HUES48 (cell line): ENCODE measurements at regions not wholly inside any gene's neighbourhood (a gene's known extent, or its start where the extent isn't known, plus 50 kb on each side); places are given as distances from the start of the nearest gene placed in this dataset.

Source experiments
- H3K27ac ChIP-seq: one replicate; pipeline ENCODE4 v1.7.0; 2013; ENCODE audit warnings: low read depth, low read length, inconsistent platforms
- H3K27me3 ChIP-seq: 2 replicates; pipeline ENCODE4 v1.6.1; 2013; ENCODE audit warnings: mild to moderate bottlenecking, low read length; ENCODE audit not compliant: control insufficient read depth, insufficient read depth
- H3K36me3 ChIP-seq: 2 replicates; pipeline ENCODE4 v1.6.1; 2013; ENCODE audit warnings: low read length; ENCODE audit not compliant: control insufficient read depth, insufficient read depth
- H3K4me1 ChIP-seq: 2 replicates; pipeline ENCODE4 v1.6.1; 2013; ENCODE audit warnings: mild to moderate bottlenecking, low read length; ENCODE audit not compliant: control insufficient read depth, insufficient read depth
- H3K4me3 ChIP-seq: 2 replicates; pipeline ENCODE4 v1.5.1; 2013; ENCODE audit warnings: mild to moderate bottlenecking, low read depth, low read length
- H3K9ac ChIP-seq: 2 replicates; pipeline ENCODE4 v1.6.1; 2013; ENCODE audit warnings: mild to moderate bottlenecking, low read depth, low read length, moderate library complexity
- H3K9me3 ChIP-seq: 2 replicates; pipeline ENCODE4 v1.6.1; 2013; ENCODE audit warnings: low read length; ENCODE audit not compliant: control insufficient read depth, insufficient read depth

DNA sequence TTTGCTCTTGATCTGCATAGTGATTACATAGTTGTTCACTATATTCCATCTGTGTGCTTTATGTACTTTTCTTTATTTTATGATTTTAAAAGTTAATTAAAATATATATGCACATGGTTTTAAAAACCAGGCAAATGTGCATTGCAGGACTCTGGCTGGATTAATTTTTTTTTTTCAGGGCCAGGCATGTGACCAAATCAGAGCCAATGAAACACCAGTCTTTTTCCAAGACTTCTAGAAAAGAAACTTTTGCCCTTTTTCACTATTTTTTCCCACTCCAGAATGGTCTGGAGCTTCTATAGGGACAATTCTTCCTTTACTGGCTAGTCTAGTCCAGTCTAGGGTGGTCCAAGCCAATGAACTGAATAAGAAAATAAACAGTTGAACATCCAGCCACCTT lies 198.1 kb upstream of the FBXO11 start:
- peaks cover 18% of the 10 kb centered on the region for H3K4me1 ChIP-seq
- no peak overlapping the region for H3K27ac ChIP-seq
- no peaks in the 10 kb centered on the region for H3K27me3 ChIP-seq
- H3K36me3 ChIP-seq, result no peaks in the 10 kb centered on the region
- H3K9ac ChIP-seq, result no peak overlapping the region
- no peaks in the 10 kb centered on the region for H3K9me3 ChIP-seq
- no peak overlapping the region for H3K4me3 ChIP-seq

DNA sequence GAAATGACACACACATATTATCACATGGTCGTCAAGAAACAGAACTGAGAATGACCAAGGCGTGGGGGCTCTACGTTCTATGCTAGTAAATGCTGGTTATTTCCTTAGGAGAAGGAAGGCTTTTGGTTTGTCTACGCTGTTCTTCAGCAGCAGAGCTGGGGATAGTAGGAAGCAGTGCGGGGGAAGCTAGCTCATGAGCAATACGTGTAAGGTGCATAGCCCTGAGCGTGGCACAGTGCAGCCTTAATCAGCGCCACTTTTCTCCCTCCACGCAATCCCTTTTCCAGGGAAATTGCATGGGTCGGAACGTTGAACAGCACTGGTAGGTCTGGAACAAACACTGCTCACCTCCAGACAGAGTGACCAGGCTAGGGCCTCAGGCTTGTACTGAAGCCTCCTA lies 199.6 kb upstream of the FBXO11 start:
- peaks cover 18% of the 10 kb centered on the region for H3K4me1 ChIP-seq
- no peaks in the 10 kb centered on the region for H3K36me3 ChIP-seq
- H3K9ac ChIP-seq, result no peak overlapping the region
- H3K4me3 ChIP-seq, result no peak overlapping the region
- no peaks in the 10 kb centered on the region for H3K27me3 ChIP-seq
- no peak overlapping the region for H3K27ac ChIP-seq
- no peaks in the 10 kb centered on the region for H3K9me3 ChIP-seq

DNA sequence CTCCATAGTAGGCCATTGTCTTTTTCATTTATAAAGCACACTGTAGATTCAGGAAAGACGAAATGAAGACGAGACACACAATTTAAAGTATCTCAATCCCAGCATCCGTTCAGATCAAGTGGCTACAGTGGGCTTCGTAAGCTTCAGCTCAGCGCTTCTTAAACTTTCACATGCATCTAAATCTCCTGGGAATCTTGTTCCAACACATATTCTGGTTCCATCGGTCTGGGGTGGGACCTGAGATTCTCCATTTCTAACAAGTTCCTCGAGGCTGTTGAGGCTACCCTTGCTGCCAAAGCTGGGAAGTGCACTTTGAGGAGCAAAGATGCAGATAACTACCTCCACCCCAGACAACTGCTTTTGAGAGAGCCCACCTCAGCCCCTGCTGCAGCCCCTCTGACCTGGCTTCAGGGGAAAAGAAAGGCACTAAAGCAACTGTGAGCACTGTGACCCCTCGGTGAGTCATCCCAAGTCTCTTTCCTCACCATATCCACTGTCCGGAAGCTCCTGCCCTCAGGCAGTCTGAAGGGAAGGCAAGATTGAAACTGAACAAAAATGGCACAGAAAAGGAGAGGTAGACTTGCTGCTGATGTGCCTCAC lies 201.1 kb upstream of the FBXO11 start:
- H3K4me1 ChIP-seq, result peaks cover 22% of the 10 kb centered on the region
- H3K9ac ChIP-seq, result peak overlapping the region; percentile 7; the same call in 1 of the 2 replicates
- H3K36me3 ChIP-seq, result no peaks in the 10 kb centered on the region
- H3K27ac ChIP-seq, result no peak overlapping the region
- H3K27me3 ChIP-seq, result no peaks in the 10 kb centered on the region
- no peaks in the 10 kb centered on the region for H3K9me3 ChIP-seq
- no peak overlapping the region for H3K4me3 ChIP-seq

DNA sequence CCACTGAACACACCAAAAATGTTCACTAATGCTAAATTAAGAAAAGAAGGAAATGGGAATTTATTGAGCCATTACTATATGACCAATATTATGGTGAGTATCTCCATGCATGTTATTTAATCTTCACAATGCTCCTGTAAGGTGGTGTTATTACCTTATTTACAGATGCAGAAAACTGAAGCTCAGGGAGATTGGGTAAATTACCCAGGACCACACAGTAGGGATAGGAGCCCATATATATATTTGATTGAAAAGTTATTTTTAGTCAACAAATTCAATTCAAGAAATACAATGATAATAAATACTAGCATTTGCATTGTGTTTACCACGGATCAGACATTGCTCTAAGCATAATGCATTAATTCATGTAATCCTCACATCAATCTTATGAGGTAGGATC lies 202.2 kb upstream of the FBXO11 start:
- no peaks in the 10 kb centered on the region for H3K27me3 ChIP-seq
- H3K9me3 ChIP-seq, result no peaks in the 10 kb centered on the region
- no peak overlapping the region for H3K9ac ChIP-seq
- no peaks in the 10 kb centered on the region for H3K36me3 ChIP-seq
- H3K4me3 ChIP-seq, result no peak overlapping the region
- H3K4me1 ChIP-seq, result peaks cover 22% of the 10 kb centered on the region
- no peak overlapping the region for H3K27ac ChIP-seq

GRCh38 chr2:48109491-48110204 lies 203.3 kb upstream of the FBXO11 start:
- no peak overlapping the region for H3K9ac ChIP-seq

DNA sequence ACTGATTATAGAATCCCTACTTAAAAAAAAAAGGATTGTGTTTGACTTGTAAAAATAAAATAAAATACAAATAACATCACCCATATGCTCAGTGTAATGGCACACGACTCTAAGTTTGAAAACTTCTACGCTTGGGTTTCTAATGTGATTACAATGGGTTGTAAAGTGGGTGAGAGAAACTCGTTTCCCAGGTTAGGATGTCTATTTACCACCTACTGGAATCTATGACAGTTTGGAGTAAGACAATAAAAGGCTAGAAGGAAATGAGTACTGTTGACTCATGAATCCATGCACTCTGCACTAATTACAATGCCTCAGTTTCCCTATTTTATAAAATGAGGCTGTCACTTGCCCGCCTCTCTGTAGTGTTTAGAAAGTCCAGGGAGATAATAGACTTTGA lies 204.0 kb upstream of the FOXN2 start:
- Histone ChIP-seq H3K9ac (no peak overlapping the region), H3K4me3 (no peak overlapping the region), H3K4me1 (peaks cover 22% of the 10 kb centered on the region), H3K27me3 (no peaks in the 10 kb centered on the region), H3K36me3 (no peaks in the 10 kb centered on the region), H3K9me3 (no peaks in the 10 kb centered on the region), H3K27ac (no peak overlapping the region)

More at GRCh38 chr2:48109491-48110204, 203.3 kb upstream of the FBXO11 start:
- H3K9me3 ChIP-seq, result no peaks in the 10 kb centered on the region
- H3K27ac ChIP-seq, result no peak overlapping the region
- no peaks in the 10 kb centered on the region for H3K27me3 ChIP-seq
- no peaks in the 10 kb centered on the region for H3K36me3 ChIP-seq
- H3K4me3 ChIP-seq, result no peak overlapping the region
- peaks cover 22% of the 10 kb centered on the region for H3K4me1 ChIP-seq

DNA sequence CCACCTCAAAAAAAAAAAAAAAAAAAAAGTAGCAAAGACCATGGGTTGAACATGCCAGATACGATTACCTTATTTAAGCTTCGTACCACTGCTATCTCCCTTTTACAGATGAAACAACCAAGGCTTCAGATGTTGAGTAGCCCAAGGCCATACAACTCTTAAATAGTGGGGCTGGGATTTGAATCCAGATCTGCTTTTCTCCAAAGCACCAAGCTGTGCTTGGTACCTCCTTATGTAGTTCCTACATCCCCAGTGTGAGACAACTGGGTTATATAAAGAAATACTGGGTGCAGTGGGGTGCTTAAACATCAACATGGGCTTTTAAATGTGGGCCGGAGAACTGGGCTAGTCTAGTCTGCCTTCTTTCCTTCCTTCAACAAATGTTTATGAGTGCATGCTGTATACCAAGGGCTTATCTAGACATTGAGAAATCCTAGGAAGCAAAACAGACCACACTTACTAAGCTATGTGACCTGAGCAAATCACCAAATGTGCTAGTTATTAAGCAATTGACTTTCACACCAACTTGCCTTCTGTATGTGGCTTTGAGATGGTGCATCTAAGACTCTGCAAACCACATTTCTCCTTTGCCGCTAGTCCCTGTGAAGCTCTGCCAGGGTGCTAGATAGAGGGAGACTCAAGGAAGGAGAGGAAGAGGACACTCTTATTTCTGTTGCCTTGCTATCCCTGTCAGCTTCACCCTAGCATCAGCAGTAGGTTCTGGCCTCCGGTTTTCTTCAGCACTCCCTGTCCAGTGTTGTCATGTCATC lies 201.4 kb upstream of the FOXN2 start:
- H3K9ac ChIP-seq, result no peak overlapping the region
- H3K27ac ChIP-seq, result no peak overlapping the region
- no peaks in the 10 kb centered on the region for H3K27me3 ChIP-seq
- no peaks in the 10 kb centered on the region for H3K9me3 ChIP-seq
- H3K4me3 ChIP-seq, result no peak overlapping the region
- H3K4me1 ChIP-seq, result peaks cover 4% of the 10 kb centered on the region
- no peaks in the 10 kb centered on the region for H3K36me3 ChIP-seq

DNA sequence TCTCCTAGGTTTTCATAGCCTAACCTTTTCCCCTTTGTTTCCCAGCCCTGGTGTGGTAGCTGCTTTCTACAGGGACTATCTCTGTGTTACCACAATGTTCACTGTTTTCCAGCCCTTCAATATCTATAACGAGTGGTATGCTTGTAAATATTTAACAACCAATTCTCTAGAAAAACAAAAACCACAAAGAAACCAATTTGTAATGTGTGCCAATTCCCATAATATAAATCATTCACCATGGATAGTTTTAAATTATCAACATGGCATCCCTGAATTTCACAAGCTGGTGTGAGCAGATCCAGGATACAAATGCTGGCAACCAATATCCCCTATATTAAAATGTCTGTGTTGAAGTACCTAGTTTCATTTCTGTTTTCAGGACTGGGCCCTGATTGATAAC lies 200.7 kb upstream of the FOXN2 start:
- Histone ChIP-seq H3K36me3 (no peaks in the 10 kb centered on the region), H3K27me3 (no peaks in the 10 kb centered on the region), H3K9me3 (no peaks in the 10 kb centered on the region), H3K9ac (no peak overlapping the region), H3K4me3 (no peak overlapping the region), H3K4me1 (peaks cover 4% of the 10 kb centered on the region), H3K27ac (no peak overlapping the region)

- Histone ChIP-seq H3K36me3 (no peaks in the 10 kb centered on the region), H3K4me3 (no peak overlapping the region), H3K9me3 (no peaks in the 10 kb centered on the region), H3K4me1 (peaks cover 4% of the 10 kb centered on the region), H3K27ac (no peak overlapping the region), H3K27me3 (no peaks in the 10 kb centered on the region), H3K9ac (no peak overlapping the region)
These were observed 200.2 kb upstream of the FOXN2 start for GRCh38 chr2:48114256-48114655.

DNA sequence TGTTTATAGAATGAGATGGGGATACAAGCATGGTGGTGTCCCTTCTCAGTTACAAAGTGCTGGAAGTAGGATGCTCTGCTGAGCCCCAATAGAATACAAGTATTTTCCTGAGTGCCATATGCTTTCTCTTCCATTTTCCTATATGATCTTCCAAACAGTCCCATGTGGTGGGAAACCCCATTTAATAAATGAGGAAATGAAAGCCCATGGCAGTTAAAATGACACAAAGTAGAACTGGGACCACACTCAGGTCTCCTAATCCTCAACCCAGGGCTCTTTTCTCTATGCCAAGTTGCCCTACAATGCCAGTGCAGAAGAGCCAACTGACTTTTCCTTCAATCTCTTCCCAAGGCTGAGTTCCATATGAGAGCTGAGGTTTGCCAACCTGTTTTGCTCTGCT lies 198.0 kb upstream of the FOXN2 start:
- no peaks in the 10 kb centered on the region for H3K36me3 ChIP-seq
- no peaks in the 10 kb centered on the region for H3K27me3 ChIP-seq
- H3K27ac ChIP-seq, result no peak overlapping the region
- no peaks in the 10 kb centered on the region for H3K9me3 ChIP-seq
- H3K4me3 ChIP-seq, result no peak overlapping the region
- peaks cover 4% of the 10 kb centered on the region for H3K4me1 ChIP-seq
- H3K9ac ChIP-seq, result no peak overlapping the region

GRCh38 chr2:48118895-48119294 lies 195.6 kb upstream of the FOXN2 start:
- no peaks in the 10 kb centered on the region for H3K4me1 ChIP-seq
- H3K9me3 ChIP-seq, result no peaks in the 10 kb centered on the region
- H3K36me3 ChIP-seq, result no peaks in the 10 kb centered on the region
- H3K27me3 ChIP-seq, result no peaks in the 10 kb centered on the region
- H3K9ac ChIP-seq, result no peak overlapping the region
- no peak overlapping the region for H3K4me3 ChIP-seq
- no peak overlapping the region for H3K27ac ChIP-seq
